ENCODE measurements at regions not wholly inside any gene's neighbourhood (a gene's known extent, or its start where the extent isn't known, plus 50 kb on each side); places are given as distances from the start of the nearest gene placed in this dataset.

GRCh38 chr16:52209227-52209626 is 337.7 kb downstream of the TOX3 start (continued):
- TF ChIP-seq THRA (CRISPR knock-in tag; IDR thresholded peaks at IDR 0.05; ENCODE audit: borderline replicate concordance) (no peak), ATF6 (CRISPR knock-in tag; conservative IDR thresholded peaks at IDR 0.05) (no peak), PITX1 (CRISPR knock-in tag; IDR thresholded peaks at IDR 0.05) (no peak)

GRCh38 chr16:52203096-52203495 is 343.8 kb downstream of the TOX3 start:
- ATAC-seq (no peak), DNase-seq (ENCODE audit: low spot score) (no peak), FAIRE-seq (no peak)
- Histone ChIP-seq H4K20me1 (ENCODE audit: insufficient read depth, low read length) (no peaks in the 10 kb centered on the region), H3K36me3 (replicated peaks in 1 of 2; ENCODE audit: control insufficient read depth in 1 of 2, insufficient read depth in 2 of 2, low read length in 2 of 2) (no peaks in the 10 kb centered on the region), H3K4me1 (ENCODE audit: insufficient read depth, low read length) (no peaks in the 10 kb centered on the region), H3K9me3 (ENCODE audit: low read length) (no peaks in the 10 kb centered on the region), H3K4me2 (ENCODE audit: low read depth, low read length) (no peak overlapping the region), H2AFZ (ENCODE audit: low read length) (no peak overlapping the region), H3K79me2 (ENCODE audit: insufficient read depth, low read length) (no peaks in the 10 kb centered on the region), H3K27me3 (ENCODE audit: control insufficient read depth in 1 of 2, insufficient read depth in 2 of 2, low read length in 2 of 2) (no peaks in the 10 kb centered on the region; a peak in 1 of 5 replicates), H3K27ac (ENCODE audit: extremely low read length, insufficient read depth, low read length) (no peak overlapping the region), H3K9ac (ENCODE audit: insufficient read depth, low read depth, low read length) (no peak overlapping the region), H3K4me3 (replicated peaks in 1 of 3; ENCODE audit: insufficient read depth in 1 of 3, low read depth in 2 of 3, low read length in 3 of 3) (no peak overlapping the region)
- BruUV-seq (replicated peaks) = no TSS peak
- intact Hi-C loops (cut with micrococcal nuclease; ENCODE audit: unreplicated experiment) (no loop called here), in situ Hi-C loops (cut with HindIII; ENCODE audit: extremely low pct_ligation_motif_present, low pct_unique_long_range_greater_than_20kb) (no loop called here)
- CTCF ChIA-PET (ENCODE audit: low intra/inter-chr PET ratio, low total read pairs) = no interaction called here
- TF ChIP-seq NAIF1 (CRISPR knock-in tag; IDR thresholded peaks at IDR 0.05; ENCODE audit: borderline replicate concordance) (no peak), ZNF431 (CRISPR knock-in tag; IDR thresholded peaks at IDR 0.05; ENCODE audit: borderline replicate concordance, low read depth) (no peak), HOXD1 (CRISPR knock-in tag; IDR thresholded peaks at IDR 0.05) (no peak), ZNF766 (CRISPR knock-in tag; IDR thresholded peaks at IDR 0.05; ENCODE audit: borderline replicate concordance) (no peak), GABPA (IDR thresholded peaks at IDR 0.05; ENCODE audit: low read depth, low read length) (no peak), GABPA (CRISPR knock-in tag; IDR thresholded peaks at IDR 0.05; ENCODE audit: low read depth) (no peak), ZNF253 (CRISPR knock-in tag; IDR thresholded peaks at IDR 0.05; ENCODE audit: borderline replicate concordance) (no peak), FOXA3 (CRISPR knock-in tag; IDR thresholded peaks at IDR 0.05) (no peak), GATAD2A (CRISPR knock-in tag; IDR thresholded peaks at IDR 0.05) (no peak), ARHGAP35 (CRISPR knock-in tag; IDR thresholded peaks at IDR 0.05; ENCODE audit: borderline replicate concordance) (no peak), ZNF230 (CRISPR knock-in tag; IDR thresholded peaks at IDR 0.05) (no peak), ZNF550 (CRISPR knock-in tag; IDR thresholded peaks at IDR 0.05; ENCODE audit: borderline replicate concordance) (no peak), THAP9 (CRISPR knock-in tag; IDR thresholded peaks at IDR 0.05; ENCODE audit: borderline replicate concordance) (no peak), SIX4 (CRISPR knock-in tag; IDR thresholded peaks at IDR 0.05) (no peak), ZNF275 (CRISPR knock-in tag; IDR thresholded peaks at IDR 0.05; ENCODE audit: borderline replicate concordance) (no peak), NCOA5 (CRISPR knock-in tag; IDR thresholded peaks at IDR 0.05) (no peak)
- POLR2A ChIA-PET = no interaction called here
